Activated CD8-positive, alpha-beta T cell treated with anti-CD3 and anti-CD28 coated beads for 36 hours (primary cell): ENCODE measurements at regions not wholly inside any gene's neighbourhood (a gene's known extent, or its start where the extent isn't known, plus 50 kb on each side); places are given as distances from the start of the nearest gene placed in this dataset.

Experiments
- ATAC-seq: fragments of 200-7000 bp; cut with Tn5 transposase; one replicate; pipeline ENCODE4 v1.10.0; 2021; ENCODE audit warnings: mild to moderate bottlenecking, moderate library complexity
- CTCF ChIA-PET: fragments of 350-600 bp; sonication (Branson Sonifier 250); formaldehyde crosslinking; loops from one replicate; lab custom pipeline; 2021; ENCODE audit warnings: antibody characterized with exemption; lab: Charles Lee
- POLR2A ChIA-PET: fragments of 350-600 bp; sonication (Branson Sonifier 250); formaldehyde crosslinking; loops from one replicate; lab custom pipeline; 2021; ENCODE audit warnings: antibody characterized with exemption; lab: Charles Lee
- DNase-seq: peaks from one replicate; pipeline ENCODE4 v3.0.0-alpha.2; 2020
- H3K27ac Mint-ChIP-seq: one replicate; pipeline ENCODE4 v1.8.0; 2021; ENCODE audit warnings: mild to moderate bottlenecking, mixed read lengths
- H3K27me3 Mint-ChIP-seq: one replicate; pipeline ENCODE4 v1.8.0; 2021; ENCODE audit warnings: mixed read lengths
- H3K36me3 Mint-ChIP-seq: one replicate; pipeline ENCODE4 v1.8.0; 2021; ENCODE audit warnings: low read depth, mixed read lengths
- H3K4me1 Mint-ChIP-seq: one replicate; pipeline ENCODE4 v1.8.0; 2021; ENCODE audit warnings: low read depth, mixed read lengths
- H3K4me3 Mint-ChIP-seq: one replicate; pipeline ENCODE4 v1.8.0; 2021; ENCODE audit warnings: mild to moderate bottlenecking, moderate library complexity, mixed read lengths
- H3K9me3 Mint-ChIP-seq: one replicate; pipeline ENCODE4 v1.8.0; 2021; ENCODE audit warnings: mixed read lengths
- CTCF ChIP-seq: fragments of 200-600 bp; IDR thresholded peaks from one replicate; pipeline ENCODE4 v1.8.0; 2022; ENCODE audit warnings: antibody characterized with exemption, mild to moderate bottlenecking
- intact Hi-C: fragments of 100-400 bp; cut with micrococcal nuclease; formaldehyde crosslinking; loops from one replicate; pipeline ENCODE4 v1.10.0; 2022

- no peak for DNase-seq
- no peak overlapping the region for H3K27ac Mint-ChIP-seq
- POLR2A ChIA-PET = no interaction called here
- CTCF ChIA-PET = interaction anchor here (1.2 kb wide), 1 partner anchor 11 kb away, joined by 5 read pairs; no protein-coding TSS in a partner anchor
- no peak overlapping the region for H3K4me3 Mint-ChIP-seq
- no peak for ATAC-seq
- intact Hi-C loops = no loop called here
- no peak for TF ChIP-seq CTCF
- no peaks in the 10 kb centered on the region for H3K27me3 Mint-ChIP-seq
- H3K4me1 Mint-ChIP-seq = no peaks in the 10 kb centered on the region
- H3K36me3 Mint-ChIP-seq = no peaks in the 10 kb centered on the region
- H3K9me3 Mint-ChIP-seq = no peaks in the 10 kb centered on the region
Measured at GRCh38 chr2:154637456-154637855, 61.0 kb upstream of the KCNJ3 start.

GRCh38 chr2:154638783-154639182 is 59.7 kb upstream of the KCNJ3 start:
- intact Hi-C loops = no loop called here
- no peaks in the 10 kb centered on the region for H3K4me1 Mint-ChIP-seq
- no peak overlapping the region for H3K4me3 Mint-ChIP-seq
- no peak for ATAC-seq
- H3K27ac Mint-ChIP-seq = no peak overlapping the region
- TF ChIP-seq CTCF = no peak
- no peaks in the 10 kb centered on the region for H3K36me3 Mint-ChIP-seq
- POLR2A ChIA-PET = no interaction called here
- DNase-seq = no peak
- CTCF ChIA-PET = no interaction called here
- H3K27me3 Mint-ChIP-seq = no peaks in the 10 kb centered on the region
- H3K9me3 Mint-ChIP-seq = no peaks in the 10 kb centered on the region

- DNase-seq (no peak), ATAC-seq (no peak)
- Mint-ChIP-seq H3K27ac (no peak overlapping the region), H3K9me3 (no peaks in the 10 kb centered on the region), H3K4me1 (no peaks in the 10 kb centered on the region), H3K36me3 (no peaks in the 10 kb centered on the region), H3K27me3 (no peaks in the 10 kb centered on the region), H3K4me3 (no peak overlapping the region)
- intact Hi-C loops = no loop called here
- POLR2A ChIA-PET = no interaction called here
- CTCF ChIA-PET = no interaction called here
- TF ChIP-seq CTCF = no peak
Measured at GRCh38 chr2:154640000-154640399, 58.5 kb upstream of the KCNJ3 start.
